OCI-LY3 (cell line): ENCODE measurements at regions not wholly inside any gene's neighbourhood (a gene's known extent, or its start where the extent isn't known, plus 50 kb on each side); places are given as distances from the start of the nearest gene placed in this dataset.

Source experiments
- H2AFZ ChIP-seq: fragments of 200-600, 300-600 bp; shearing (Covaris generic); 2 replicates; pipeline ENCODE4 v1.6.0; 2014; ENCODE audit warnings: antibody characterized with exemption, low read depth, low read length
- H3K27ac ChIP-seq: fragments of 200-600, 300-600 bp; sonication (generic); 2 replicates; pipeline ENCODE4 v1.5.1; 2014; ENCODE audit warnings: mild to moderate bottlenecking, low read length, moderate library complexity, mixed read lengths
- H3K27me3 ChIP-seq: fragments of 200-600, 300-600 bp; sonication (generic); 2 replicates; pipeline ENCODE4 v1.6.1; 2014; ENCODE audit warnings: low read depth, low read length, mixed read lengths
- H3K36me3 ChIP-seq: fragments of 200-600, 300-600 bp; sonication (generic); replicated peaks from 2 replicates; pipeline ENCODE3; 2014; ENCODE audit warnings: low read depth, low read length, mixed read lengths
- H3K4me1 ChIP-seq: fragments of 300-600, 200-600 bp; sonication (generic); 2 replicates; pipeline ENCODE4 v1.6.1; 2014; ENCODE audit warnings: low read length, mixed read lengths
- H3K4me2 ChIP-seq: fragments of 200-600, 300-600 bp; sonication (generic); 2 replicates; pipeline ENCODE4 v1.6.1; 2014; ENCODE audit warnings: low read length, mixed read lengths
- H3K4me3 ChIP-seq: fragments of 300-600, 200-600 bp; sonication (generic); 2 replicates; pipeline ENCODE4 v1.5.1; 2014; ENCODE audit warnings: antibody characterized with exemption, mild to moderate bottlenecking, low read length, moderate library complexity
- H3K79me2 ChIP-seq: fragments of 300-600, 200-600 bp; shearing (Covaris generic); 2 replicates; pipeline ENCODE4 v1.6.1; 2014; ENCODE audit warnings: mild to moderate bottlenecking, low read length, mixed read lengths
- H3K9ac ChIP-seq: fragments of 300-600, 200-600 bp; shearing (Covaris generic); 2 replicates; pipeline ENCODE4 v1.6.0; 2014; ENCODE audit warnings: mild to moderate bottlenecking, low read length, moderate library complexity
- H3K9me3 ChIP-seq: fragments of 200-600, 300-600 bp; shearing (Covaris generic); 2 replicates; pipeline ENCODE4 v1.6.1; 2014; ENCODE audit warnings: low read length, mixed read lengths; ENCODE audit not compliant: insufficient read depth
- H4K20me1 ChIP-seq: fragments of 200-600, 300-600 bp; sonication (generic); 2 replicates; pipeline ENCODE4 v1.6.1; 2016; ENCODE audit warnings: low read length, mixed read lengths; ENCODE audit not compliant: insufficient read depth
- CTCF ChIP-seq: fragments of 200-600, 300-600 bp; sonication (generic); IDR thresholded peaks from 2 replicates; pipeline ENCODE4 v1.5.1; 2014; ENCODE audit warnings: antibody characterized with exemption, low read length, low read depth
- EZH2phosphoT487 ChIP-seq: fragments of 200-600 bp; shearing (Covaris generic); IDR thresholded peaks from 2 replicates; pipeline ENCODE4 v1.6.1; 2018; ENCODE audit warnings: antibody characterized with exemption, mixed run types, low read depth

DNA sequence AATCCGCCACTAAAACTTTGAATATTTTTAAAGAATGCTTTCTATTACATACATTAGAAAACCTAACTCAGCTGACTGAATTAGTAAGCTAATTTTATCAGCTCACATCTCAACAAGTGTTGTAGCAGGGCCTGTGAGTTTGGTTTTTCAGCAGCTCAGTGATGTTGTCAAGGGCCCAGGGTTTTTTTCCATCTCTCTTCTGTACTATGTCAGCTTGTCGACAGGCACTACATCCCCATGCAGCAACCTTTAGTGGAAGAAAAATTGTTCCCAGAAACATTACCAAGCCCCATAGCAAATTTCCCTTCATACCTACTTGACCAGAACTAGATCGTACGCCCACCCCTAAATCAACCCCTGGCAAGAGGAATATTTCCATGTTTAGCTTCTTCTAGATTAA is 170.3 kb upstream of the TNFAIP3 start:
- Histone ChIP-seq H2AFZ (no peak overlapping the region), H3K4me1 (peaks cover 17% of the 10 kb centered on the region), H3K4me3 (no peak overlapping the region), H3K9me3 (no peaks in the 10 kb centered on the region), H3K36me3 (no peaks in the 10 kb centered on the region), H3K9ac (no peak overlapping the region), H3K27ac (no peak overlapping the region), H3K79me2 (no peaks in the 10 kb centered on the region), H3K27me3 (no peaks in the 10 kb centered on the region), H3K4me2 (no peak overlapping the region), H4K20me1 (no peaks in the 10 kb centered on the region)
- TF ChIP-seq CTCF (no peak), EZH2phosphoT487 (no peak)

GRCh38 chr6:137697267-137697938 is 169.7 kb upstream of the TNFAIP3 start:
- no peak overlapping the region for H3K4me2 ChIP-seq
- TF ChIP-seq CTCF (no peak), EZH2phosphoT487 (no peak)
- no peak overlapping the region for H2AFZ ChIP-seq

DNA sequence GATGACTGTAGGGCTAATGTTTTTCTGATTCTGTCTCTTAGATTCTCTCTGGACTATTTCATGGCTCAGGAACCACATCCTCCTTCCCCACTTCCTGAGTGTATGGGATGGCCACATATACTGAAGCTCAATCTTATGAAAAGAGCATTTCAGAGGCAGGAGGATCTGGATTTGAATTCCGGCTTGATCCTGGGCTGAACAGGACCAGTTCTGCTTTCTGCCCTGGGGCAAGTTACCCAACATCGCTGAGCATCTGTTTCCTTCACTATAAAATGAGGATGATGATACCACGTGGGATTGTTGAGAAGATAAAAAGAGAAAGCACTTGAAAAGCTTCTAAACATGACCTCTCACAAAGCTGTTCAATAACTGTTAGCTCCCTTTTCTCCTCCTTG is 168.4 kb upstream of the TNFAIP3 start:
- Histone ChIP-seq H3K4me2 (peak overlapping the region; percentile 37), H3K27ac (no peak overlapping the region)

More at GRCh38 chr6:137697267-137697938, 169.7 kb upstream of the TNFAIP3 start:
- Histone ChIP-seq H3K36me3 (no peaks in the 10 kb centered on the region), H3K27me3 (no peaks in the 10 kb centered on the region), H3K4me3 (no peak overlapping the region), H4K20me1 (no peaks in the 10 kb centered on the region), H3K9ac (no peak overlapping the region), H3K9me3 (no peaks in the 10 kb centered on the region), H3K79me2 (no peaks in the 10 kb centered on the region), H3K27ac (no peak overlapping the region), H3K4me1 (peaks cover 20% of the 10 kb centered on the region)

More for the DNA sequence above, 168.4 kb upstream of the TNFAIP3 start:
- Histone ChIP-seq H3K36me3 (no peaks in the 10 kb centered on the region), H3K27me3 (no peaks in the 10 kb centered on the region), H2AFZ (peak overlapping the region; percentile 21; the same call in 1 of the 2 replicates), H3K9me3 (no peaks in the 10 kb centered on the region), H3K4me3 (no peak overlapping the region), H3K4me1 (peaks cover 20% of the 10 kb centered on the region), H3K9ac (no peak overlapping the region), H3K79me2 (no peaks in the 10 kb centered on the region), H4K20me1 (no peaks in the 10 kb centered on the region)
- TF ChIP-seq CTCF = no peak
- TF ChIP-seq EZH2phosphoT487 = no peak
